ENCODE measurements at regions not wholly inside any gene's neighbourhood (a gene's known extent, or its start where the extent isn't known, plus 50 kb on each side); places are given as distances from the start of the nearest gene placed in this dataset.
"Not testable (repeated sequence)": the region's sequence is repeated elsewhere in the genome, so short reads cannot be mapped to it uniquely, and the experiment has no call there.

GRCh38 chr3:94374439-94375161 is 311.7 kb downstream of the NSUN3 start:
- no peaks in the 10 kb centered on the region for H4K20me1 ChIP-seq (ENCODE audit: insufficient read depth)
- H3K36me3 ChIP-seq (ENCODE audit: control insufficient read depth in 1 of 2, insufficient read depth in 2 of 2, low read length in 2 of 2), result no peaks in the 10 kb centered on the region
- no peak overlapping the region for H3K9ac ChIP-seq (ENCODE audit: low read length)
- peaks cover 0 to 11% of the 10 kb centered on the region in 2 experiments; a peak in 1 of 4 replicates for H3K9me3 ChIP-seq (ENCODE audit: control insufficient read depth in 1 of 2, insufficient read depth in 1 of 2, low read depth in 1 of 2, low read length in 2 of 2)
- ChIA-PET RAD21 (ENCODE audit: low non-redundant PET in 1 of 2, low total read pairs in 2 of 2, uncharacterized antibody in 2 of 2, unreplicated experiment in 2 of 2) (no interaction called here), POLR2A (no interaction called here), CTCF (no interaction called here)
- ATAC-seq, result no peak
- no TSS peak for BruUV-seq (replicated peaks)
- no peak overlapping the region for H2AFZ ChIP-seq (ENCODE audit: low read depth, low read length, poor library complexity, severe bottlenecking)
- H3K9me2 ChIP-seq (ENCODE audit: insufficient read depth), result no peaks in the 10 kb centered on the region
- H3K4me3 ChIP-seq (replicated peaks in 1 of 2; ENCODE audit: low read depth in 1 of 2, low read length in 2 of 2), result no peak overlapping the region
- H3K27ac ChIP-seq (ENCODE audit: low read depth, low read length), result no peak overlapping the region
- no peak for DNase-seq (ENCODE audit: low read depth, low spot score)
- intact Hi-C loops (cut with micrococcal nuclease), result no loop called here
- no peaks in the 10 kb centered on the region for H3K79me2 ChIP-seq (ENCODE audit: insufficient read depth, low read length)
- TF ChIP-seq SIN3A (IDR thresholded peaks at IDR 0.05; ENCODE audit: low read depth), result no peak
- TF ChIP-seq POLR2A (IDR thresholded peaks at IDR 0.05; ENCODE audit: borderline replicate concordance, extremely low read depth, insufficient read depth, insufficient read length), result no peak
- H3K4me1 ChIP-seq (ENCODE audit: control insufficient read depth in 1 of 2, insufficient read depth in 2 of 2, low read length in 2 of 2), result no peaks in the 10 kb centered on the region
- H3K4me2 ChIP-seq (ENCODE audit: low read length), result no peak overlapping the region
- no peaks in the 10 kb centered on the region for H3K27me3 ChIP-seq (ENCODE audit: insufficient read depth, low read length)

GRCh38 chr3:94377123-94377696 is 314.3 kb downstream of the NSUN3 start:
- H3K27me3 ChIP-seq (ENCODE audit: insufficient read depth, low read length); H3K4me1 ChIP-seq (ENCODE audit: control insufficient read depth in 1 of 2, insufficient read depth in 2 of 2, low read length in 2 of 2); BruUV-seq (replicated peaks); H3K36me3 ChIP-seq (ENCODE audit: control insufficient read depth in 1 of 2, insufficient read depth in 2 of 2, low read length in 2 of 2); H3K4me3 ChIP-seq (replicated peaks in 1 of 2; ENCODE audit: low read depth in 1 of 2, low read length in 2 of 2); H4K20me1 ChIP-seq (ENCODE audit: insufficient read depth); H3K9me3 ChIP-seq (ENCODE audit: control insufficient read depth in 1 of 2, insufficient read depth in 1 of 2, low read depth in 1 of 2, low read length in 2 of 2); H2AFZ ChIP-seq (ENCODE audit: low read depth, low read length, poor library complexity, severe bottlenecking); H3K9me2 ChIP-seq (ENCODE audit: insufficient read depth); intact Hi-C loops (cut with micrococcal nuclease); H3K27ac ChIP-seq (ENCODE audit: low read depth, low read length); DNase-seq (ENCODE audit: low read depth, low spot score); CTCF ChIA-PET; ATAC-seq; POLR2A ChIA-PET; H3K9ac ChIP-seq (ENCODE audit: low read length); RAD21 ChIA-PET (ENCODE audit: low non-redundant PET in 1 of 2, low total read pairs in 2 of 2, uncharacterized antibody in 2 of 2, unreplicated experiment in 2 of 2); H3K4me2 ChIP-seq (ENCODE audit: low read length); H3K79me2 ChIP-seq (ENCODE audit: insufficient read depth, low read length): not testable (repeated sequence)

- H3K9me3 ChIP-seq (ENCODE audit: control insufficient read depth in 1 of 2, insufficient read depth in 1 of 2, low read depth in 1 of 2, low read length in 2 of 2); ATAC-seq; H3K9me2 ChIP-seq (ENCODE audit: insufficient read depth); H3K4me2 ChIP-seq (ENCODE audit: low read length); H3K27me3 ChIP-seq (ENCODE audit: insufficient read depth, low read length); BruUV-seq (replicated peaks); H3K9ac ChIP-seq (ENCODE audit: low read length); H3K79me2 ChIP-seq (ENCODE audit: insufficient read depth, low read length); CTCF ChIA-PET; H2AFZ ChIP-seq (ENCODE audit: low read depth, low read length, poor library complexity, severe bottlenecking); H4K20me1 ChIP-seq (ENCODE audit: insufficient read depth); DNase-seq (ENCODE audit: low read depth, low spot score); H3K4me1 ChIP-seq (ENCODE audit: control insufficient read depth in 1 of 2, insufficient read depth in 2 of 2, low read length in 2 of 2); H3K27ac ChIP-seq (ENCODE audit: low read depth, low read length); RAD21 ChIA-PET (ENCODE audit: low non-redundant PET in 1 of 2, low total read pairs in 2 of 2, uncharacterized antibody in 2 of 2, unreplicated experiment in 2 of 2); POLR2A ChIA-PET; H3K36me3 ChIP-seq (ENCODE audit: control insufficient read depth in 1 of 2, insufficient read depth in 2 of 2, low read length in 2 of 2); intact Hi-C loops (cut with micrococcal nuclease); H3K4me3 ChIP-seq (replicated peaks in 1 of 2; ENCODE audit: low read depth in 1 of 2, low read length in 2 of 2): not testable (repeated sequence)
Observed at GRCh38 chr3:94377863-94378262, 315.0 kb downstream of the NSUN3 start.
